ENCODE measurements at regions not wholly inside any gene's neighbourhood (a gene's known extent, or its start where the extent isn't known, plus 50 kb on each side); places are given as distances from the start of the nearest gene placed in this dataset.
"Not testable (repeated sequence)": the region's sequence is repeated elsewhere in the genome, so short reads cannot be mapped to it uniquely, and the experiment has no call there.

DNA sequence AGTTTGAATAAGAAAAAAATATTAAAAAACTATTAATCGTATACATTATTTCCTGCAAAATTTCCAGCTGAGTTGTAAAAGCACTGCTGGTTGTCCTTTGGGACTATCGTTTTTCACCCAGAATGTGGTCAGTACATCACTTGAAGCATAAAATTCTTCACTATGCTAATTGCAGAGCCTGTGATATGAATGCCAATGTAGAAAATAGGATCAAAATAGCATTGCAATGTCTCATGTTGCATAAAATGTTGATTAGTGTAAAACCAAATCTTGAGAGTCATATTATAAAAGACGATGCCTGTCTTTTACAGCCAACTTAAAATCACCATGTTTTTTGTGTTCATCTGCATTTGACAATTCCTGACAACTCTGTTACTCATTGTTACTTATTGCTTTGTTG is 207.7 kb downstream of the MMUT start:
- Mint-ChIP-seq H3K27ac (no peak overlapping the region), H3K9me3 (no peaks in the 10 kb centered on the region), H3K27me3 (no peaks in the 10 kb centered on the region), H3K4me1 (no peaks in the 10 kb centered on the region), H3K4me3 (no peak overlapping the region), H3K36me3 (ENCODE audit: low read depth) (no peaks in the 10 kb centered on the region)
- POLR2A ChIA-PET, result no interaction called here
- DNase-seq, result no peak
- CTCF ChIA-PET, result no interaction called here

- DNase-seq, result no peak
- POLR2A ChIA-PET, result no interaction called here
- no peak overlapping the region for H3K27ac Mint-ChIP-seq
- no peaks in the 10 kb centered on the region for H3K9me3 Mint-ChIP-seq
- H3K4me3 Mint-ChIP-seq, result no peak overlapping the region
- H3K36me3 Mint-ChIP-seq (ENCODE audit: low read depth), result no peaks in the 10 kb centered on the region
- CTCF ChIA-PET, result no interaction called here
- no peaks in the 10 kb centered on the region for H3K27me3 Mint-ChIP-seq
- H3K4me1 Mint-ChIP-seq, result no peaks in the 10 kb centered on the region
Measured at GRCh38 chr6:49252901-49253300, 210.2 kb downstream of the MMUT start.

DNA sequence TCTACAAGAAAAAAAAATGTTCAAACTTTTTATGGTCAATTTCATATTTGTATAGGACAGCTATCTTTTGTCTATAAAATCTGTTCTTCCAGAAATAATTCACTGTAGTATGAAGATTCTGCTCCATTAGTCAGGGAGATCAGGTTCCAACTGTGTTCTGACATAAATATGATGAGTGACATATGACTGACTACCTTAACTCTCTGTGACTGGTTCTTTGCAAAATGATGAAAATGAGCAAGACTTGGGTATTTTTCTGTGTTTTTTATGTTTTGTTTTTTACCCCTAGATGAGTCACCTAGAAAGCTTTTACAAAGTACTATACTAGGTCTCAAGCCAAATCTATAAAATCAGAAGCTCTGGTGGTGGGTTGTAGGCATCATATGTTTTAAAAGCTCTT is 229.6 kb downstream of the MMUT start:
- H3K4me3 Mint-ChIP-seq, result no peak overlapping the region
- POLR2A ChIA-PET, result no interaction called here
- no peaks in the 10 kb centered on the region for H3K27me3 Mint-ChIP-seq
- no peaks in the 10 kb centered on the region for H3K36me3 Mint-ChIP-seq (ENCODE audit: low read depth)
- peaks cover 14% of the 10 kb centered on the region for H3K9me3 Mint-ChIP-seq
- H3K4me1 Mint-ChIP-seq, result no peaks in the 10 kb centered on the region
- DNase-seq, result no peak
- CTCF ChIA-PET, result no interaction called here
- no peak overlapping the region for H3K27ac Mint-ChIP-seq

DNA sequence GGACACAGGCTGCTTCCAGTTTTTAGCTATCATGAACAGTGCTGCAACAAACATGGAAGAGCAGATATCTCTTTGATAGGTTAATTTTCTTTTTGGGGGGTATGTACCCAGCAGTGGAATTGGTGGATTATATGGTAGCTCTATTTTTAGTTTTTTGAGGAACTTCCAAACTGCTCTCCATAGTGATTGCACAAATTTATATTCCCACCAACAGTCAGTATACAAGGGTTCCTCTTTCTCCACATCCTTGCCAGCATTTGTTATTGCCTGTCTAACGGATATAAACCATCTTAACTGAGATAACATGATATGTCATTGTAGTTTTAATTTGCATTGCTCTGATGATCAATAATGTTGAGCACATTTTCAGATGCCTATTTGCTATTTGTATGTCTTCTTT is 237.6 kb downstream of the MMUT start:
- Mint-ChIP-seq H3K27me3 (no peaks in the 10 kb centered on the region), H3K4me3 (no peak overlapping the region), H3K9me3 (peaks cover 9% of the 10 kb centered on the region), H3K36me3 (ENCODE audit: low read depth) (no peaks in the 10 kb centered on the region), H3K4me1 (no peaks in the 10 kb centered on the region), H3K27ac (no peak overlapping the region)
- CTCF ChIA-PET, result no interaction called here
- DNase-seq, result no peak
- POLR2A ChIA-PET, result no interaction called here

DNA sequence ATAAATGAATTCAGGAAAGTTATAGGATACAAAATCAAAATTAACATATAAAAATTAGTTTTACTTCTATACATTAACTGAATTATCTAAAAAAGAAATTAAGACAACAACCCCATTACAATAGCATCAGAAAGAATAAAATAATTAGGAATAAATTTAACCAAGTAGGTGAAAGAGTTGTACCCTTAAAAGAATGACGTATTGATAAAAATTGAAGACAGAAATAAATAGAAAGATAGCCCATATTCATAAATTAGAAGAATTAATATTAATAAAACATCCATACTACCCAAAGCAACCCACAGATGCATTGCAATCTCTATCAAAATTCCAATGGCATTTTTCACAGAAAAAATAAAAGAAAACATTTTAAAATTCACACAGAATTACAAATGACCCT is 242.8 kb downstream of the MMUT start:
- no peak for DNase-seq
- H3K9me3 Mint-ChIP-seq, result peaks cover 7% of the 10 kb centered on the region
- no peaks in the 10 kb centered on the region for H3K36me3 Mint-ChIP-seq (ENCODE audit: low read depth)
- H3K4me1 Mint-ChIP-seq, result no peaks in the 10 kb centered on the region
- POLR2A ChIA-PET, result no interaction called here
- H3K27me3 Mint-ChIP-seq, result no peaks in the 10 kb centered on the region
- no peak overlapping the region for H3K4me3 Mint-ChIP-seq
- H3K27ac Mint-ChIP-seq, result no peak overlapping the region
- CTCF ChIA-PET, result no interaction called here

GRCh38 chr6:49205526-49205925 is 257.5 kb downstream of the MMUT start:
- no peak for DNase-seq
- no peak overlapping the region for H3K27ac Mint-ChIP-seq
- H3K27me3 Mint-ChIP-seq, result no peaks in the 10 kb centered on the region
- no peaks in the 10 kb centered on the region for H3K36me3 Mint-ChIP-seq (ENCODE audit: low read depth)
- peaks cover 3% of the 10 kb centered on the region for H3K9me3 Mint-ChIP-seq
- H3K4me1 Mint-ChIP-seq, result no peaks in the 10 kb centered on the region
- POLR2A ChIA-PET, result no interaction called here
- CTCF ChIA-PET, result no interaction called here
- H3K4me3 Mint-ChIP-seq, result no peak overlapping the region

- Mint-ChIP-seq H3K4me1 (no peaks in the 10 kb centered on the region), H3K27me3 (no peaks in the 10 kb centered on the region), H3K9me3 (peaks cover 3% of the 10 kb centered on the region), H3K36me3 (ENCODE audit: low read depth) (no peaks in the 10 kb centered on the region), H3K4me3 (no peak overlapping the region), H3K27ac (no peak overlapping the region)
- ChIA-PET POLR2A (no interaction called here), CTCF (no interaction called here)
- DNase-seq, result no peak
Measured at GRCh38 chr6:49202924-49203536, 260.0 kb downstream of the MMUT start.

DNA sequence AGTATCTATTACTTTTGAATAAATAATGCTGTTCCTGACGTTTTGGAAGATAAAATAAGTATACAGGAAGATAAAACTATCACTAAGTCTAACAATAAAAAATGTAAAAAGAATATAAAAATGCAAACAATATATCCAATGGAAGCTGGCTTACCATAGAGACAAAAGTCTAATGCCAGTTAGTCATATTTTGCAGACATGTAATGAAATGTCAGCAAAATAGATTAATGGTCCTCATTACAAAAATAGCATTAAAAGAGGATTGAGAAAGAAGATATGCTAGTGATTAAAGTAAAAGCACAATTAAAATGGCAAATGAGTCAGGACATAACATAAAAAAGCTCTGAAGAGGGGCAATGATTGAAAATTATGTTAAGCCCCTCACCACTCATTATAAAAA is 265.0 kb downstream of the MMUT start:
- no peaks in the 10 kb centered on the region for H3K4me1 Mint-ChIP-seq
- H3K9me3 Mint-ChIP-seq, result no peaks in the 10 kb centered on the region
- ChIA-PET POLR2A (no interaction called here), CTCF (no interaction called here)
- H3K4me3 Mint-ChIP-seq, result no peak overlapping the region
- H3K27me3 Mint-ChIP-seq, result no peaks in the 10 kb centered on the region
- H3K36me3 Mint-ChIP-seq (ENCODE audit: low read depth), result no peaks in the 10 kb centered on the region
- no peak for DNase-seq
- H3K27ac Mint-ChIP-seq, result no peak overlapping the region

- H3K4me3 Mint-ChIP-seq; H3K27me3 Mint-ChIP-seq; DNase-seq; H3K4me1 Mint-ChIP-seq; CTCF ChIA-PET; H3K27ac Mint-ChIP-seq; H3K36me3 Mint-ChIP-seq (ENCODE audit: low read depth); POLR2A ChIA-PET: not testable (repeated sequence)
- peaks cover 16% of the 10 kb centered on the region for H3K9me3 Mint-ChIP-seq
Measured at GRCh38 chr6:49162379-49162778, 300.7 kb downstream of the MMUT start.

DNA sequence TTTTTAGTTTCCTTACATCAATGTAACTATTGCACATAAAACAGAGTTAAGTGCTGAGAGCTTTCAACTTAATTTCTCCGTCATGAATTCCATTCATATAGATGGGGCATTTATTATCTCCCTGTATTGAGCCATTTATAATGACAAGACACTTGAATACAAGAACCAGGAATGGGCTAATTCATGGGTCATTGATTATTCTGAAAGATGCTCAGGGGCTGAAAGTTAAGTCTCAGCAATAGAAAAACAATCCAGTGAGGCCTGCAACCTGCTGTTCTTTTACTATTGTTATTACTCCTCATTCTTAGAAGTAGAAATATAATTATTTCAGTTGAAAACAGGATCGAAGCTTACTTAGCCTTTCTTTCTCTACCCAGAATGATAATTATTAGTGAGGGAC is 307.7 kb downstream of the MMUT start:
- ChIA-PET CTCF (no interaction called here), POLR2A (no interaction called here)
- Mint-ChIP-seq H3K4me1 (no peaks in the 10 kb centered on the region), H3K27me3 (no peaks in the 10 kb centered on the region), H3K9me3 (peaks cover 7% of the 10 kb centered on the region), H3K4me3 (no peak overlapping the region), H3K36me3 (ENCODE audit: low read depth) (no peaks in the 10 kb centered on the region), H3K27ac (no peak overlapping the region)
- no peak for DNase-seq

DNA sequence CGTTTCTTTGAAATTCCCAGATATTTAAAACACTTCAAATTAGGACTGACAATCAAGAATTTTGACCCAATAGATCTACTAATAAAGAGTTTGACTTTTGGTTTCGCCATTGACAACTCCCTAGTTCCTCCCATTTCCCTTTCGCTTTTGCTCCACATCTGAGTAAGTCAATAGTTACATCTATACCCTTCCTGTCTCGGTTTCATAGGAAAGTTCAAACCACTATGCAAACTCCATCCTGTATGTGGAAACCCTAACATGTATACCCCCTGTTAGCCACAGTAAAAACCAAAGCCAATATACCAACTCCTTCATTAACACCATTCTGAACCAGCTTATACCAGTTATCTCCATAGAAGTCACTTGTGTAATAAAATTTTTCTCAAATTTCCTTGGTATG is 311.1 kb downstream of the MMUT start:
- CTCF ChIA-PET, result no interaction called here
- H3K9me3 Mint-ChIP-seq, result peaks cover 12% of the 10 kb centered on the region
- H3K36me3 Mint-ChIP-seq (ENCODE audit: low read depth), result no peaks in the 10 kb centered on the region
- POLR2A ChIA-PET, result no interaction called here
- no peak overlapping the region for H3K4me3 Mint-ChIP-seq
- DNase-seq, result no peak
- H3K4me1 Mint-ChIP-seq, result no peaks in the 10 kb centered on the region
- no peak overlapping the region for H3K27ac Mint-ChIP-seq
- H3K27me3 Mint-ChIP-seq, result no peaks in the 10 kb centered on the region

GRCh38 chr6:49151461-49151860 is 311.6 kb downstream of the MMUT start:
- Mint-ChIP-seq H3K4me3 (no peak overlapping the region), H3K9me3 (peaks cover 12% of the 10 kb centered on the region), H3K4me1 (no peaks in the 10 kb centered on the region), H3K27me3 (no peaks in the 10 kb centered on the region), H3K36me3 (ENCODE audit: low read depth) (no peaks in the 10 kb centered on the region), H3K27ac (no peak overlapping the region)
- ChIA-PET POLR2A (no interaction called here), CTCF (no interaction called here)
- DNase-seq, result no peak

- ChIA-PET CTCF (no interaction called here), POLR2A (no interaction called here)
- Mint-ChIP-seq H3K4me1 (no peaks in the 10 kb centered on the region), H3K4me3 (no peak overlapping the region), H3K36me3 (ENCODE audit: low read depth) (no peaks in the 10 kb centered on the region), H3K27me3 (no peaks in the 10 kb centered on the region), H3K27ac (no peak overlapping the region), H3K9me3 (peaks cover 13% of the 10 kb centered on the region)
- DNase-seq, result no peak
Measured at GRCh38 chr6:49151033-49151432, 312.0 kb downstream of the MMUT start.

GRCh38 chr6:49145280-49145679 is 317.8 kb downstream of the MMUT start:
- H3K27ac Mint-ChIP-seq, result no peak overlapping the region
- POLR2A ChIA-PET, result no interaction called here
- no peak for DNase-seq
- peaks cover 12% of the 10 kb centered on the region for H3K9me3 Mint-ChIP-seq
- H3K4me3 Mint-ChIP-seq, result no peak overlapping the region
- H3K4me1 Mint-ChIP-seq, result no peaks in the 10 kb centered on the region
- H3K27me3 Mint-ChIP-seq, result no peaks in the 10 kb centered on the region
- CTCF ChIA-PET, result no interaction called here
- no peaks in the 10 kb centered on the region for H3K36me3 Mint-ChIP-seq (ENCODE audit: low read depth)

Measured in activated CD4-positive, alpha-beta memory T cell treated with anti-CD3 and anti-CD28 coated beads, Interleukin-2, amount 10 ng/mL, durations not matched to agents 7 days and 5 days (primary cell).